Activated CD4-positive, CD25-positive, alpha-beta regulatory T cell treated with anti-CD3 and anti-CD28 coated beads, Interleukin-2, amount 50 U/mL, for 16 hours (primary cell): ENCODE measurements at regions not wholly inside any gene's neighbourhood (a gene's known extent, or its start where the extent isn't known, plus 50 kb on each side); places are given as distances from the start of the nearest gene placed in this dataset.
"Not testable (repeated sequence)": the region's sequence is repeated elsewhere in the genome, so short reads cannot be mapped to it uniquely, and the experiment has no call there.

Experiments used
- DNase-seq: peaks from one replicate; pipeline ENCODE4 v3.0.0-alpha.2; 2020; ENCODE audit warnings: low read depth, low spot score

- DNase-seq = no peak
These were observed 366.3 kb downstream of the RPS6KC1 start for GRCh38 chr1:213417225-213417820.

- DNase-seq = no peak
These were observed 366.8 kb downstream of the RPS6KC1 start for GRCh38 chr1:213417846-213418245.

- DNase-seq = no peak
These were observed 367.4 kb downstream of the RPS6KC1 start for GRCh38 chr1:213418268-213419071.

- no peak for DNase-seq
These were observed 368.5 kb downstream of the RPS6KC1 start for GRCh38 chr1:213419401-213420030.

- DNase-seq = not testable (repeated sequence)
These were observed 370.1 kb downstream of the RPS6KC1 start for GRCh38 chr1:213421178-213421577.

- no peak for DNase-seq
These were observed 372.0 kb downstream of the RPS6KC1 start for GRCh38 chr1:213423041-213423440.

- DNase-seq = no peak
These were observed 372.6 kb downstream of the RPS6KC1 start for GRCh38 chr1:213423605-213424004.

GRCh38 chr1:213425376-213426030 is 374.5 kb downstream of the RPS6KC1 start:
- no peak for DNase-seq

GRCh38 chr1:213429642-213430041 is 378.6 kb downstream of the RPS6KC1 start:
- no peak for DNase-seq

- no peak for DNase-seq
These were observed 384.7 kb downstream of the RPS6KC1 start for GRCh38 chr1:213435715-213436114.

GRCh38 chr1:213438339-213438738 is 387.3 kb downstream of the RPS6KC1 start:
- no peak for DNase-seq

- no peak for DNase-seq
These were observed 388.7 kb downstream of the RPS6KC1 start for GRCh38 chr1:213439703-213440102.

- DNase-seq = no peak
These were observed 389.7 kb downstream of the RPS6KC1 start for GRCh38 chr1:213440766-213441165.

GRCh38 chr1:213443415-213443814 is 392.4 kb downstream of the RPS6KC1 start:
- no peak for DNase-seq

GRCh38 chr1:213444224-213444623 is 393.2 kb downstream of the RPS6KC1 start:
- no peak for DNase-seq

- no peak for DNase-seq
These were observed 395.5 kb downstream of the RPS6KC1 start for GRCh38 chr1:213446496-213446895.

GRCh38 chr1:213448360-213448759 is 397.3 kb downstream of the RPS6KC1 start:
- DNase-seq = no peak

GRCh38 chr1:213448776-213449175 is 397.7 kb downstream of the RPS6KC1 start:
- no peak for DNase-seq

GRCh38 chr1:213452501-213452900 is 401.5 kb downstream of the RPS6KC1 start:
- no peak for DNase-seq

- no peak for DNase-seq
These were observed 406.1 kb downstream of the RPS6KC1 start for GRCh38 chr1:213457186-213457585.

GRCh38 chr1:213457733-213458132 is 406.7 kb downstream of the RPS6KC1 start:
- DNase-seq = no peak

GRCh38 chr1:213462374-213462773 is 411.3 kb downstream of the RPS6KC1 start:
- not testable (repeated sequence) for DNase-seq
